ENCODE measurements at regions not wholly inside any gene's neighbourhood (a gene's known extent, or its start where the extent isn't known, plus 50 kb on each side); places are given as distances from the start of the nearest gene placed in this dataset.
"Not testable (repeated sequence)": the region's sequence is repeated elsewhere in the genome, so short reads cannot be mapped to it uniquely, and the experiment has no call there.

DNA sequence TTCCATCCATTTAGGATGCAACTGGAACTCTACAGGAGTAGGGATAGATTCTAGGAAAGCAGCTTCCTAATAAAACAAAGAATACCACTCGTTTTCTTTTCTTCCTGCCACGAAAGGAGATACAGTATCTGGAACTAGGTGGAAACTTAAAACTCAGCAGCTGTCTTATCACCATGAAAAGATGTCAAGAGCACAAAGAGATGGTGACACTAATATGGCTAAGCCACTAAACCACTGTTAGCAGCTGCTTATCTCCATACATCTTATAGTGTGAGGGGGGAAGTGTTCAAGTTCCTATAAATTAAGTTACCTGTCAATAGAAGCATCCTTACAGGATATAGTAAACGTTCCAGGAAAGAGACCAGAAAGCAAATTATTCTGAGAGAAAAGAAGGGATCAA, 162.5 kb downstream of the TYW3 start:
- no peak for ATAC-seq
- Mint-ChIP-seq H3K27me3 (peaks cover 4% of the 10 kb centered on the region), H3K27ac (no peak overlapping the region)

DNA sequence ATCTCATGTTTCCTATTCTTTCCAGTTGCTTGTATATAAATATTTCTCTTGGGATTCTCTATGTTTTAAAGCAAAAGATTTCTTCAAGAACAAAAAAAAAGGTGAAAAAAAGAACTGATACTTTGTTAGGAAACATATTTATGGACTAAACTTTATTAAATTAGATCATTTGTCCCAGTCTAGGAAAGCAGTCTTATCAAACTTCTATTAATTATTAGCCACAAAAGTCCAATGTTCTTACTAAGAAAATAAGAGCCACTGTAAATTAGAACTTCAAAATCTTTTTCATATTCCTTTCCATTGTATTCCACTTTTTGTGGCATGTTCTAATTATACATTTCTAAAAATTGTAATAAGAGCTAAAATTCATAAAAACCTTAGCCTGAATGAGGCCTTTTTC, 175.2 kb downstream of the TYW3 start:
- no peaks in the 10 kb centered on the region for H3K9me3 Mint-ChIP-seq
- H3K4me3 Mint-ChIP-seq: no peak overlapping the region
- H3K27ac Mint-ChIP-seq: no peak overlapping the region
- no peak for ATAC-seq
- no peaks in the 10 kb centered on the region for H3K4me1 Mint-ChIP-seq
- no peaks in the 10 kb centered on the region for H3K36me3 Mint-ChIP-seq
- no peaks in the 10 kb centered on the region for H3K27me3 Mint-ChIP-seq

More for the DNA sequence above, 162.5 kb downstream of the TYW3 start:
- H3K9me3 Mint-ChIP-seq: peaks cover 3% of the 10 kb centered on the region
- no peaks in the 10 kb centered on the region for H3K4me1 Mint-ChIP-seq
- H3K36me3 Mint-ChIP-seq: no peaks in the 10 kb centered on the region
- H3K4me3 Mint-ChIP-seq: no peak overlapping the region

DNA sequence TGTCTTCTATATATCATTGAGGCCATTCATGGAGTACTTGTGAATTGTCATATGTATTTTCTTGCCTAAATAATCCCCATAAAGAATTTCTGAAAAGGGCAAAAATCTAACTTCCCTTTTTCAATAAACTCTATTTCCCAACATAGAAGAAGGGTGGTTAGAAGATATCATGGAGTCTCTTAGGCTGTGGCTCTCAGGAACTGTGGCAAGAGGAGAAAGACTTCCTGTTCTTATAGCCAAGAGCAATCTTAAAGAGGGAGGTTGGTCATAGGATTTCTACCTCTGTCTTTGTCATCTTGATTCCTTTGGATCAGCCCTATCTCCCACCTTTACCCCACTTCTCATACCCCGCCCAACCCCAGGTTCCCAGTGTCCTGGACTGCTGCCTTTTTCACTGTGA, 175.8 kb downstream of the TYW3 start:
- H3K4me1 Mint-ChIP-seq: no peaks in the 10 kb centered on the region
- H3K27ac Mint-ChIP-seq: no peak overlapping the region
- H3K27me3 Mint-ChIP-seq: no peaks in the 10 kb centered on the region
- H3K36me3 Mint-ChIP-seq: no peaks in the 10 kb centered on the region
- H3K4me3 Mint-ChIP-seq: no peak overlapping the region
- no peak for ATAC-seq
- H3K9me3 Mint-ChIP-seq: no peaks in the 10 kb centered on the region

GRCh38 chr1:74913978-74914377, 181.0 kb downstream of the TYW3 start:
- peaks cover 13% of the 10 kb centered on the region for H3K9me3 Mint-ChIP-seq
- H3K36me3 Mint-ChIP-seq: no peaks in the 10 kb centered on the region
- H3K4me3 Mint-ChIP-seq: no peak overlapping the region
- no peak for ATAC-seq
- H3K27me3 Mint-ChIP-seq: no peaks in the 10 kb centered on the region
- H3K27ac Mint-ChIP-seq: no peak overlapping the region
- H3K4me1 Mint-ChIP-seq: no peaks in the 10 kb centered on the region

DNA sequence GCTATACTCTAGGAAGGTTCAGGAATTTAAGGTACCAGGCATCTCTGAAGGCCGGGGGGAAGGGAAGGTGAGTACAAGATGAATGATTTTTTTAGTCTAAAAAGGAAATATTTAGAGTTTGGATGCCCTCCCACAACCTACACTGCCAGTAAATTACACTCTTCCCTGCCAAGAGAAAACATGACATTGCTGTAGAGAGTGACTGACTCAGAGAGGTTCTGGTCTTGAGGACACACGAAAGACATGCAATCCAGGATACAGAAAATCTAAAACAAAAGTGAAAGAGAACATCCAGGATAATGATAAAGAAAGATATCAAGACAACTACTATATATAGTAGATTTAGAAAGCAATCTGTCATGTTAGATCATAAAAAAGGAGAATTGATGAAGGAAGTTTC, 200.5 kb downstream of the TYW3 start:
- H3K27me3 Mint-ChIP-seq: no peaks in the 10 kb centered on the region
- H3K36me3 Mint-ChIP-seq: no peaks in the 10 kb centered on the region
- peaks cover 3% of the 10 kb centered on the region for H3K9me3 Mint-ChIP-seq
- H3K27ac Mint-ChIP-seq: no peak overlapping the region
- no peak overlapping the region for H3K4me3 Mint-ChIP-seq
- H3K4me1 Mint-ChIP-seq: no peaks in the 10 kb centered on the region
- ATAC-seq: no peak

DNA sequence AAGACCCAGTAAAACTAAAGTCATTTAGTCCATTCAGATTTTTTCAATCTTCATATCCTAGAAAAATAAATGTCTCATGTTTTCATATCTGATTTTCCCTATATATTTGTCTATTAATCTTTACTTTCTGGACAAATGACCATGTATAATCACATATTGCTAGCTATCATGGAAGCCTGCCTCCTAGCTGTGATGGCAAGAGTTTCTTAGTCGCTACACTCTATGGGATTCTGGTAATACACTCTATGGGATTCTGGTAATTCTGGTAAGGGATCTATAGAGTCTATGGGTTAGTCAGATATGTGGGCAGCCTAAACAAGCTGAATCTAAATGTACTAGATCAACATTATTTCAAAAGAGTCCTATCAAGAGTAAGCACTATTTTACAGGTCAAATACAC, 198.7 kb upstream of the LHX8 start:
- Mint-ChIP-seq H3K4me3 (no peak overlapping the region), H3K36me3 (no peaks in the 10 kb centered on the region), H3K27me3 (no peaks in the 10 kb centered on the region), H3K27ac (no peak overlapping the region), H3K9me3 (no peaks in the 10 kb centered on the region), H3K4me1 (no peaks in the 10 kb centered on the region)
- no peak for ATAC-seq

DNA sequence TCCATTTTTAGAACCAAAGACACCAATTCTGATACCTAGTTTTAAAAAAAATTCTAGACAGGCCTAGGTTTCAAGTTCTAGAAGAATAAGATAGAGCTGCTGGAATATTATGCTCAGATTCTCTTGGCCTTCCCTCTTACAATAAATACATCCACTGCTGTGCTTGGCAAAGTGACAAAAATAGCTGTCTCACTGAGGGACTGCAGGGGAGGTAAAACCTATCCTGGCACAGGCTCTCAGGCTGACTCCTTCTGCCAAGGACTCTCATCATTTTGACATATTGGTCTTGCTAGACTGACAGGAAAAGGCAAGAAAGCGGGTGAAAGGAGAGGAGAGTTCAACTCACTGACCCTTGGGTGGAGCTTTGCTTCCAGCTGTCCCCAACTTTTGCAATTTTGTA, 197.0 kb upstream of the LHX8 start:
- H3K4me3 Mint-ChIP-seq: no peak overlapping the region
- H3K27me3 Mint-ChIP-seq: no peaks in the 10 kb centered on the region
- no peak for ATAC-seq

DNA sequence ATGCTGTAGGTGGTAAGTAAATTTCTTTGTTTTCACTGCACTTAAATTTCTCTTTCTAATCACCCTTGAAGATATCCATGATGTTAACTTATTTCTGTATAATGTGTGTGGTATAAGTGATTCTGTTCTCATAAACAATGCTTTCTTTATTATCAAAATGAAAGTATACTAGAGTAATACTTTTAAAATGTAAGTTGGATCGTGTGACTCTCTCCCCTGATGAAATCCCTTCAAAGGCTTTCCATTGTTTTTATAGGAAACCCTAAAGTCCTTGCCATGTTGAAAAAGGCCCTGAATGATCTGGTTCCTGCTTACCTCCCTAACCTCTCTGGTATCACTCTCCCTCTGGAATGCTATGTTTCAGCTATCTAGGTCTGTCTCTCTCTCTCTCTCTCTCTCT, 191.1 kb upstream of the LHX8 start:
- H3K9me3 Mint-ChIP-seq: peaks cover 7% of the 10 kb centered on the region
- H3K4me1 Mint-ChIP-seq: no peaks in the 10 kb centered on the region
- H3K27ac Mint-ChIP-seq: no peak overlapping the region
- no peak overlapping the region for H3K4me3 Mint-ChIP-seq
- ATAC-seq: no peak
- no peaks in the 10 kb centered on the region for H3K36me3 Mint-ChIP-seq
- no peaks in the 10 kb centered on the region for H3K27me3 Mint-ChIP-seq

More for the DNA sequence above, 197.0 kb upstream of the LHX8 start:
- Mint-ChIP-seq H3K27ac (no peak overlapping the region), H3K4me1 (no peaks in the 10 kb centered on the region), H3K9me3 (peaks cover 4% of the 10 kb centered on the region), H3K36me3 (no peaks in the 10 kb centered on the region)

DNA sequence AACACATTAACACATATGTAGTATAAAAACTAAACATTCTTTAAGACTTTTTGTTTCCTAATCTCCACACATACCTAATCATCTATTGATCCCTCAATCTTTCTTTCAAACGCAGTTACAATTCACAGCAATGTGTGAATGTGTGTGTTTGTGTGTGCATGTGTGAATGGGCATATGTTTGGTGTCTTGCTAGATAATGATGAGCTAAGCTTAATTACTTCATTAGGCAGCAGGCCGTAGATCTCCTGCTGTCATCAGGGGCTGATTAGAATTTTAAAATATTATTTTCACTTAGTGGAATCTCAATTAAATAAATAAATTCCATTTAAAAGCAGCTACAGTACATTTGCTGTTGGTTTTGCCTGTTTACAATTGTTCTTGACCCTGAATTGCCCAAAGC, 187.8 kb upstream of the LHX8 start:
- no peak overlapping the region for H3K4me3 Mint-ChIP-seq
- peaks cover 3% of the 10 kb centered on the region for H3K9me3 Mint-ChIP-seq
- no peak overlapping the region for H3K27ac Mint-ChIP-seq
- H3K36me3 Mint-ChIP-seq: no peaks in the 10 kb centered on the region
- H3K27me3 Mint-ChIP-seq: no peaks in the 10 kb centered on the region
- ATAC-seq: no peak
- no peaks in the 10 kb centered on the region for H3K4me1 Mint-ChIP-seq

GRCh38 chr1:74949348-74949747, 184.8 kb upstream of the LHX8 start:
- not testable (repeated sequence) for H3K36me3 Mint-ChIP-seq, H3K27ac Mint-ChIP-seq, ATAC-seq, H3K4me3 Mint-ChIP-seq, H3K4me1 Mint-ChIP-seq, H3K9me3 Mint-ChIP-seq, H3K27me3 Mint-ChIP-seq

GRCh38 chr1:74951981-74952380, 182.2 kb upstream of the LHX8 start:
- H3K9me3 Mint-ChIP-seq: not testable (repeated sequence)

DNA sequence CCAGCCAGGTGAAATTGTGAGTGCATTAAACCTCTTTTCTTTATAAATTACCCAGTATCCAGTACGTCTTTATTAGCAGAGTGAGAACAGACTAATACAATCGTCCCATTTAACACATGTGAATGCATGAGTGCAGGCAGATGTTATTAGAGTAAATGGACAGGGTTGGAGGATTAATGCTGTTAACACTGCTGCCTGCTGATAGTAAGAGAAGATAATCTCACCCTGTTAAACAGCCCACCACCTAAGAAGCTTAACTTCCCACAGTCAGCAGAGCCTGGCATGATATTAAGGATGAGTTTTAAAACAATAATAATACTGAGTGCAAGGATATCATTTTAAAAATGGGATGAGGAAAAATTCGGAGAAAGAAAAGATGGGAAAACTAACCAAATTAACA, 181.4 kb upstream of the LHX8 start:
- H3K4me3 Mint-ChIP-seq: no peak overlapping the region
- no peaks in the 10 kb centered on the region for H3K27me3 Mint-ChIP-seq
- no peaks in the 10 kb centered on the region for H3K4me1 Mint-ChIP-seq
- no peak for ATAC-seq
- H3K9me3 Mint-ChIP-seq: no peaks in the 10 kb centered on the region
- no peaks in the 10 kb centered on the region for H3K36me3 Mint-ChIP-seq
- H3K27ac Mint-ChIP-seq: no peak overlapping the region

More at GRCh38 chr1:74951981-74952380, 182.2 kb upstream of the LHX8 start:
- H3K27ac Mint-ChIP-seq, H3K4me3 Mint-ChIP-seq, ATAC-seq, H3K4me1 Mint-ChIP-seq, H3K27me3 Mint-ChIP-seq, H3K36me3 Mint-ChIP-seq: not testable (repeated sequence)

GRCh38 chr1:74953622-74954021, 180.6 kb upstream of the LHX8 start:
- no peaks in the 10 kb centered on the region for H3K9me3 Mint-ChIP-seq
- ATAC-seq: no peak
- no peaks in the 10 kb centered on the region for H3K27me3 Mint-ChIP-seq
- H3K36me3 Mint-ChIP-seq: no peaks in the 10 kb centered on the region
- H3K4me1 Mint-ChIP-seq: no peaks in the 10 kb centered on the region
- no peak overlapping the region for H3K4me3 Mint-ChIP-seq
- no peak overlapping the region for H3K27ac Mint-ChIP-seq

- H3K27ac Mint-ChIP-seq: no peak overlapping the region
- no peaks in the 10 kb centered on the region for H3K4me1 Mint-ChIP-seq
- no peaks in the 10 kb centered on the region for H3K36me3 Mint-ChIP-seq
- H3K4me3 Mint-ChIP-seq: no peak overlapping the region
- ATAC-seq: no peak
- H3K9me3 Mint-ChIP-seq: no peaks in the 10 kb centered on the region
- no peaks in the 10 kb centered on the region for H3K27me3 Mint-ChIP-seq
Measured at GRCh38 chr1:74963120-74963519, 171.1 kb upstream of the LHX8 start.

GRCh38 chr1:74964508-74965102, 169.6 kb upstream of the LHX8 start:
- no peaks in the 10 kb centered on the region for H3K27me3 Mint-ChIP-seq

DNA sequence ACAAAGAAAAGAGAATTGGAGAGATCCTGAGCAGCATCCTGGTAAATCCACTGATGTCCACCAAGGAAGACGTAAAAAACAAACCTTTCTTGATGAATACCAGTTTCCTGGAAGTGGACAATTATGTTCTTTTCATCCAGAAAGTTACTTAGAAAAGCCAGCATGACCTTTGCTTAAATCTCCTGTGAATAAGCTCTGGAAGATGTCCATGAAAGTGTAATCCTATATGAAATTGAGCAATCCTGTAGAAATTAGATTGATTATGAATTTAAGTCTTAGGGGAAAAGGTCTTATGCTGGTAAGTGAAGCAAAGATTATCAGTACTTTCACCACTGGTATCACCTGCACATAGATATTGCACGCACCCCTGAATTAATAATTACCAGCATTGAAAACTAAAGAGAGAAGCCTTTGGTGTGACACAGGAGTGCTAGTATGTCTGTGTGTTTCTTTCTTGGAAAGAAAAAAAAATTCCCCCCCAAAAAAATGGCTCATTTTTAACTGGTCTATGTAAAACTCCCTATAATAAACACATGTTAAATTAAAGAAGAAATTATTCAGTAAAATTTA, 164.5 kb upstream of the LHX8 start:
- Mint-ChIP-seq H3K36me3 (no peaks in the 10 kb centered on the region), H3K4me3 (no peak overlapping the region), H3K27me3 (no peaks in the 10 kb centered on the region), H3K9me3 (no peaks in the 10 kb centered on the region), H3K27ac (no peak overlapping the region), H3K4me1 (no peaks in the 10 kb centered on the region)
- no peak for ATAC-seq

More at GRCh38 chr1:74964508-74965102, 169.6 kb upstream of the LHX8 start:
- Mint-ChIP-seq H3K27ac (no peak overlapping the region), H3K9me3 (no peaks in the 10 kb centered on the region), H3K4me3 (no peak overlapping the region), H3K4me1 (no peaks in the 10 kb centered on the region), H3K36me3 (no peaks in the 10 kb centered on the region)
- no peak for ATAC-seq
